Pancreas (tissue), 10 donors: ENCODE measurements at regions not wholly inside any gene's neighbourhood (a gene's known extent, or its start where the extent isn't known, plus 50 kb on each side); places are given as distances from the start of the nearest gene placed in this dataset.

Experiments
- ATAC-seq, 4 donors: fragments of 200-7000 bp; cut with Tn5 transposase; one replicate each; pipeline versions ENCODE4 v1.8.0 to v1.9.1; 2020; ENCODE audit warnings: mild to moderate bottlenecking in 4 of 4, moderate library complexity in 4 of 4
- DNase-seq, 6 donors: peaks; one replicate each; pipeline ENCODE4 v3.0.0-alpha.2; 2020
- FAIRE-seq: peaks from 2 replicates; lab custom pipeline; 2012; peaks lifted over from hg19 to GRCh38; lab: Jason Lieb, UNC
- H3K27ac ChIP-seq, 4 donors: fragments of 200-600 bp; sonication (generic); 1 replicate in 3 of 4; 2 replicates in 1 of 4; pipeline versions ENCODE4 v1.5.0 to v1.8.0; 2020
- H3K27me3 ChIP-seq, 4 donors: fragments of 200-600 bp; one replicate each; pipeline ENCODE4 v1.8.0; 2021
- H3K36me3 ChIP-seq, 3 donors: fragments of 200-600 bp; sonication (generic) in 1 of 3; one replicate each; pipeline versions ENCODE4 v1.5.0 to v1.8.0; 2020 to 2021
- H3K4me1 ChIP-seq, 3 donors: fragments of 200-600 bp; one replicate each; pipeline ENCODE4 v1.8.0; 2021
- H3K4me3 ChIP-seq, 4 donors: fragments of 200-600 bp; sonication (generic) in 2 of 4; one replicate each; pipeline versions ENCODE4 v1.5.0 to v1.8.0; 2020 to 2021
- H3K9me3 ChIP-seq, 4 donors: fragments of 200-600 bp; one replicate each; pipeline ENCODE4 v1.8.0; 2021
- WGBS, 2 donors: extraction: QIAGEN DNeasy Blood & Tissue Kit; methylation state at CpG; one replicate each; pipeline ENCODE4 v1.1.7; 2013; 5-methylcytosine and 5-hydroxymethylcytosine counted together
- intact Hi-C, 3 donors: fragments of 100-400 bp; cut with DNase I; formaldehyde crosslinking; loops; one replicate each; pipeline versions ENCODE4 v1.11.1 to v1.14.2; 2022
- TF ChIP-seq, protein P1 (sequence below), 4 donors: fragments of 200-600 bp; sonication (generic) in 3 of 4; IDR thresholded peaks; one replicate each; pipeline versions ENCODE4 v1.5.0 to v1.8.0; 2021; ENCODE audit warnings: antibody characterized with exemption in 4 of 4
- donor health status: healthy with polysubstance abuse.
- donor health status: DM: no; HTN: no; CAD: no; lungs with moderate emphysema.
- donor health status: DM: no; HTN: no; CAD: no.
- donor health status: control.
- donor health status: control.
- donor health status: Bipolar disorder and iron deficiency.
- donor health status: DM: yes; HTN: yes; CAD: no.
- donor health status: DM: no; HTN: no; CAD: no.
- donor health status: DM: no; HTN: no; CAD: no.
- donor health status: DM: yes; HTN: yes; CAD: no.

DNA sequence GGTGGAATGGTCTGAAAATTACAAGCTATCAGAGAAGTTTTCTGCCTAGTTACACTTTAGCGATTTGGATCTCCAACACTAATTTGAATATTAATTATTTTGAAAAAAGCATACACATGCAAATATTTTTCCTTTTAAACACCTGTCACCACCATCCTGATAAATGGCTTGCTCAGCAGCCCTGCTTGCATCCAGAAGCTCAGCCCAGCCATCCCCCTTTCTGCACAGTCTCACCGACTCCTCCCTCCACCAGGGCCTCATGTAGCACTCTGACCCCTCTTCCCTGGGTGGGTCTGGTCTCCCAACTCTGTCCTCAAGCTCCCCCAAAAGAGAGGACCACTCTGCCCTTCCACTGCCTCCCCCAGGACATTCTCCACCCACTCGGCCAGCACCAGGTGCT lies 70.0 kb downstream of the C5orf15 start:
- Histone ChIP-seq H3K27me3 (no peaks in the 10 kb centered on the region), H3K4me3 (no peak overlapping the region), H3K4me1 (no peaks in the 10 kb centered on the region), H3K36me3 (no peaks in the 10 kb centered on the region), H3K27ac (no peak overlapping the region), H3K9me3 (no peaks in the 10 kb centered on the region)
- FAIRE-seq (no peak), ATAC-seq (no peak), DNase-seq (no peak)
- intact Hi-C loops = no loop called here
- TF ChIP-seq, protein P1, sequence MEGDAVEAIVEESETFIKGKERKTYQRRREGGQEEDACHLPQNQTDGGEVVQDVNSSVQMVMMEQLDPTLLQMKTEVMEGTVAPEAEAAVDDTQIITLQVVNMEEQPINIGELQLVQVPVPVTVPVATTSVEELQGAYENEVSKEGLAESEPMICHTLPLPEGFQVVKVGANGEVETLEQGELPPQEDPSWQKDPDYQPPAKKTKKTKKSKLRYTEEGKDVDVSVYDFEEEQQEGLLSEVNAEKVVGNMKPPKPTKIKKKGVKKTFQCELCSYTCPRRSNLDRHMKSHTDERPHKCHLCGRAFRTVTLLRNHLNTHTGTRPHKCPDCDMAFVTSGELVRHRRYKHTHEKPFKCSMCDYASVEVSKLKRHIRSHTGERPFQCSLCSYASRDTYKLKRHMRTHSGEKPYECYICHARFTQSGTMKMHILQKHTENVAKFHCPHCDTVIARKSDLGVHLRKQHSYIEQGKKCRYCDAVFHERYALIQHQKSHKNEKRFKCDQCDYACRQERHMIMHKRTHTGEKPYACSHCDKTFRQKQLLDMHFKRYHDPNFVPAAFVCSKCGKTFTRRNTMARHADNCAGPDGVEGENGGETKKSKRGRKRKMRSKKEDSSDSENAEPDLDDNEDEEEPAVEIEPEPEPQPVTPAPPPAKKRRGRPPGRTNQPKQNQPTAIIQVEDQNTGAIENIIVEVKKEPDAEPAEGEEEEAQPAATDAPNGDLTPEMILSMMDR (IDR thresholded peaks at IDR 0.05) = no peak
- WGBS, 2 donors = 69 to 76% methylated on average over 3 of the region's 3 CpGs

DNA sequence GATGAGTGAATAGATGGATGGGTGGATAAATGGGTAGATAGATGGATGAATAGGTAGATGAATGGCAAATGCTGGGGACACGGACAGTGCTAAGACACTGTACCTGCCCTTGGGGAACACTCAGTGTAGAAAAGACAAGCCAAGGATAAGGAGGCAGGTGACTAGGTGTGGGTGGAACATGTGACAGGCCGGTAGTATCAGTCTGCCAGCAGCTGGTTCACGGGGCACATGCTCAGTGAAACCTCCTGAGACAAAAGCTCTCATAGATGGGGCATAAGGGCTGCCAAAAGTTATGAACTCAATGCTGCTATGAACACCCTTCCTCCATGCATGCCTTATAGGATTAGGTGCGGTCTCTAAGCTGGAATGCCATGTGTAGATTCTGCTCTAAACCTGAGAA lies 71.0 kb downstream of the C5orf15 start:
- Histone ChIP-seq H3K4me3 (no peak overlapping the region), H3K36me3 (no peaks in the 10 kb centered on the region), H3K27ac (no peak overlapping the region), H3K9me3 (no peaks in the 10 kb centered on the region), H3K27me3 (no peaks in the 10 kb centered on the region), H3K4me1 (no peaks in the 10 kb centered on the region)
- no peak for ATAC-seq
- no peak for FAIRE-seq
- no peak for DNase-seq
- TF ChIP-seq, protein P1 (IDR thresholded peaks at IDR 0.05) = no peak
- 68 to 71% methylated on average over 4 of the region's 4 CpGs for WGBS, 2 donors
- intact Hi-C loops = no loop called here

DNA sequence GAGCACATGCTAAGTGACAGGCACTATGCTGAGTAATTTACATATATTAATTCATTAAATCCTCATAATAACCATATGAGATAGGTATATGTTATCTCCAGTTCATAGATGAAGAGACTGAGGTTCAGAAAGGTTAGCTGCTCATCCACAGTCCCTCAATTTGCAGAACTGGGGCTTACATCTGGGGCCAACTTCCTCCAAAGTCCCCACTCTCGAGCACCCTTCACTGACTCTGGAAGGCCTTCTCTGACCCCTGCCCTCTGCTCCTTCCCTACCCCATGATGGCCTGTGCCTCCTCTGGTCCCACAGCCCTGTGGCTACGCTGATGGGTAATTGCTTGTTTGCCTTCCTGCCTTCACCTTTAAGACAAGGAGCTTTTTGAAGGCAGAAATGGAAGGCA lies 71.6 kb downstream of the C5orf15 start:
- Histone ChIP-seq H3K4me1 (no peaks in the 10 kb centered on the region), H3K4me3 (no peak overlapping the region), H3K27ac (no peak overlapping the region), H3K9me3 (no peaks in the 10 kb centered on the region), H3K36me3 (no peaks in the 10 kb centered on the region), H3K27me3 (no peaks in the 10 kb centered on the region)
- no peak for DNase-seq
- ATAC-seq = no peak
- TF ChIP-seq, protein P1 (IDR thresholded peaks at IDR 0.05) = no peak
- WGBS, 2 donors = 85 to 89% methylated on average over 2 of the region's 2 CpGs
- intact Hi-C loops = no loop called here
- FAIRE-seq = no peak

DNA sequence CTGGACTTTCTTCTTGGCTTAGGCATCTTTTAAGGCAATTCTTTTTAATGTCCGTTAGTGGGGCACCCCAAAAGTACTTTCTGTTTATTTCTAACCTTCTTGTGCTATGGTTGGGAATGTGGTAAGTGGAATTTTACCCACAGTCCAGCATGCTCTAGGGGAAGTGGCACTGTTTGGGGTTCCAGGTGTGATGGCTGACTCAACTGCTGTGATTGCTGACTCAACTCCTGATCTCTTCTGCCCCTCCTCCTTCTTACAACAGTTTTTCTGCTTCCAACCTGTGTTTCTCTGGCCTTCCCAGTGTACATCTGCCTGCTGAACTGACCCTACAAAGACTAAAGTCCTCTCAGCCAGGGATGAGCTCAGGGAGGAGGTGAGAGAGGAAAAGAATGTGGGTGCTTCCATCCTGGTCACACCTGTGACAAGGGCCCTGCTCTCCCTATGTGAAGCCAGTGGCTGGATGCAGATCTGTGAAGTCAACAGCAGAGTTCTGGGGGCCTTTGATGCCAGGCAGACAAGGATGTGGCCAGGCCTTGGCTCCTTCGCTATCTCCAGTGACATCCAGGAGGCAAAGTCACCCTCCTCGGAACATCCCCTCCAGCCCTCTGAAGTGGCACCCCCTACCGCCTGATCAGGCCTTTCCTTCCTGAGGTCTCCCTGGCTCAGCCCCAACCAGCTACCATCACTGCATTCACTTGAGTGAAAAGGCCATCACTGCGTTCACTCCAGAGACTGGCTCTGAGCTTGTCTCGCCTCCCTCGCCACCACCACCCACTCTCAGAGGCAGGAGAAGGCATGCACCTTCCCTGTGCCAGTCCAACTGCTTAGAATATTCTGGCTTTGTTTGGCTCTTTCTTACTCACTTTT lies 72.2 kb downstream of the C5orf15 start:
- Histone ChIP-seq H3K9me3 (no peaks in the 10 kb centered on the region), H3K36me3 (no peaks in the 10 kb centered on the region), H3K27ac (no peak overlapping the region), H3K4me3 (no peak overlapping the region), H3K27me3 (no peaks in the 10 kb centered on the region), H3K4me1 (no peaks in the 10 kb centered on the region)
- intact Hi-C loops = no loop called here
- FAIRE-seq = no peak
- TF ChIP-seq, protein P1 (IDR thresholded peaks at IDR 0.05) = no peak
- DNase-seq = no peak
- no peak for ATAC-seq
- WGBS, 2 donors = 91 to 94% methylated on average over 7 of the region's 7 CpGs

DNA sequence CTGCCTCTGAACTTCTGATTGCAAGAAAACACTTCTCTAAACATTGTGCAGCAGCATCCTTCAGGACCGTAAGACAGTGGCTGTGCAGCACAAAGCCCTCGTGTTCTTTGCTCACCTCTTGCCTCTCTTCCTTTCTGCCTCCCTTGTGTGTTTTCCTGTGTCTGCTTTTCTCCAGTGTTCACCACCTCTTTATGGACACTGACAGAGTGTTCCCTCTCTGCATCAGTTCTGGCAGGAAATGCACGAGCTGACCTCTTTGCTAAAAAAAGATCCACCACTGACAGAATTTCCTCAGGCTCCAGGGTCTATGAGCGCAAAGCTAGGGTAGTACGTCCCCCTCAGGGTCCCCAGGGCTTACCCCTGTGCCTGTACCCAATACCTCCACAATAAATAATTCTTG lies 74.3 kb downstream of the C5orf15 start:
- 66 to 69% methylated on average over 5 of the region's 5 CpGs for WGBS, 2 donors
- no peaks in the 10 kb centered on the region for H3K36me3 ChIP-seq
- DNase-seq = no peak
- no peak overlapping the region for H3K27ac ChIP-seq
- FAIRE-seq = no peak
- no peaks in the 10 kb centered on the region for H3K27me3 ChIP-seq
- ATAC-seq = no peak
- intact Hi-C loops = no loop called here
- H3K9me3 ChIP-seq = no peaks in the 10 kb centered on the region
- H3K4me1 ChIP-seq = no peaks in the 10 kb centered on the region
- TF ChIP-seq, protein P1 (IDR thresholded peaks at IDR 0.05) = no peak
- no peak overlapping the region for H3K4me3 ChIP-seq
